ENCODE measurements at regions not wholly inside any gene's neighbourhood (a gene's known extent, or its start where the extent isn't known, plus 50 kb on each side); places are given as distances from the start of the nearest gene placed in this dataset.

GRCh38 chr7:108634036-108634435 lies 64.4 kb downstream of the DNAJB9 start:
- BruUV-seq (replicated peaks), result no TSS peak
- Histone ChIP-seq H3K9ac (ENCODE audit: low read length) (no peak overlapping the region), H3K27ac (ENCODE audit: low read length) (no peak overlapping the region), H2AFZ (ENCODE audit: low read length) (no peak overlapping the region), H3K4me1 (ENCODE audit: insufficient read depth, low read length) (no peaks in the 10 kb centered on the region), H3K27me3 (ENCODE audit: low read length) (0 out of 2 replicates have a peak, but pooled peaks cover 4% of the 10 kb centered on the region), H3K9me2 (replicated peaks; ENCODE audit: low read length) (no peaks in the 10 kb centered on the region), H3K4me3 (ENCODE audit: low read length) (no peak overlapping the region), H3K36me3 (ENCODE audit: low read depth, low read length) (no peaks in the 10 kb centered on the region), H3F3A (ENCODE audit: low read length, unreplicated experiment) (no peaks in the 10 kb centered on the region), H4K20me1 (ENCODE audit: low read length) (no peaks in the 10 kb centered on the region), H3K4me2 (ENCODE audit: low read length) (no peak overlapping the region), H3K79me2 (ENCODE audit: low read length) (no peaks in the 10 kb centered on the region), H3K9me3 (ENCODE audit: low read length) (no peaks in the 10 kb centered on the region)
- intact Hi-C loops (cut with micrococcal nuclease), result no loop called here
- no peak for ATAC-seq
- ChIA-PET CTCF (interaction anchor here (0.6 kb wide), 1 partner anchor 1809 kb away, joined by 4 read pairs; no protein-coding TSS in a partner anchor), POLR2A (ENCODE audit: unreplicated experiment) (no interaction called here)
- no peak for DNase-seq
- TF ChIP-seq EZH2phosphoT487 (IDR thresholded peaks at IDR 0.05; ENCODE audit: borderline replicate concordance, low read length), result no peak
- no peak for TF ChIP-seq EZH2 (IDR thresholded peaks at IDR 0.05; ENCODE audit: low read length, unreplicated experiment)
- no peak for TF ChIP-seq CTCF (conservative IDR thresholded peaks at IDR 0.05; ENCODE audit: low read depth, low read length)

- no TSS peak for BruUV-seq (replicated peaks)
- Histone ChIP-seq H3K4me1 (ENCODE audit: insufficient read depth, low read length) (no peaks in the 10 kb centered on the region), H4K20me1 (ENCODE audit: low read length) (no peaks in the 10 kb centered on the region), H2AFZ (ENCODE audit: low read length) (no peak overlapping the region), H3K4me2 (ENCODE audit: low read length) (no peak overlapping the region), H3K9ac (ENCODE audit: low read length) (no peak overlapping the region), H3K27ac (ENCODE audit: low read length) (no peak overlapping the region), H3F3A (ENCODE audit: low read length, unreplicated experiment) (no peaks in the 10 kb centered on the region), H3K9me2 (replicated peaks; ENCODE audit: low read length) (no peaks in the 10 kb centered on the region), H3K79me2 (ENCODE audit: low read length) (no peaks in the 10 kb centered on the region), H3K4me3 (ENCODE audit: low read length) (no peak overlapping the region), H3K36me3 (ENCODE audit: low read depth, low read length) (no peaks in the 10 kb centered on the region), H3K9me3 (ENCODE audit: low read length) (no peaks in the 10 kb centered on the region), H3K27me3 (ENCODE audit: low read length) (0 out of 2 replicates have a peak, but pooled peaks cover 4% of the 10 kb centered on the region)
- intact Hi-C loops (cut with micrococcal nuclease), result no loop called here
- no peak for ATAC-seq
- ChIA-PET CTCF (no interaction called here), POLR2A (ENCODE audit: unreplicated experiment) (no interaction called here)
- TF ChIP-seq CTCF (conservative IDR thresholded peaks at IDR 0.05; ENCODE audit: low read depth, low read length) (no peak), EZH2phosphoT487 (IDR thresholded peaks at IDR 0.05; ENCODE audit: borderline replicate concordance, low read length) (no peak), EZH2 (IDR thresholded peaks at IDR 0.05; ENCODE audit: low read length, unreplicated experiment) (no peak)
- DNase-seq, result no peak
These were observed 64.9 kb downstream of the DNAJB9 start for GRCh38 chr7:108634535-108634934.

GRCh38 chr7:108637049-108637621 lies 67.5 kb downstream of the DNAJB9 start:
- DNase-seq (no peak), ATAC-seq (no peak)
- Histone ChIP-seq H3K9ac (ENCODE audit: low read length) (no peak overlapping the region), H3K27me3 (ENCODE audit: low read length) (no peaks in the 10 kb centered on the region), H3K27ac (ENCODE audit: low read length) (no peak overlapping the region), H3K4me3 (ENCODE audit: low read length) (no peak overlapping the region), H3K36me3 (ENCODE audit: low read depth, low read length) (no peaks in the 10 kb centered on the region), H3F3A (ENCODE audit: low read length, unreplicated experiment) (no peaks in the 10 kb centered on the region), H3K9me2 (replicated peaks; ENCODE audit: low read length) (no peaks in the 10 kb centered on the region), H3K4me2 (ENCODE audit: low read length) (no peak overlapping the region), H3K4me1 (ENCODE audit: insufficient read depth, low read length) (no peaks in the 10 kb centered on the region), H4K20me1 (ENCODE audit: low read length) (no peaks in the 10 kb centered on the region), H3K9me3 (ENCODE audit: low read length) (no peaks in the 10 kb centered on the region), H3K79me2 (ENCODE audit: low read length) (no peaks in the 10 kb centered on the region), H2AFZ (ENCODE audit: low read length) (no peak overlapping the region)
- TF ChIP-seq EZH2phosphoT487 (IDR thresholded peaks at IDR 0.05; ENCODE audit: borderline replicate concordance, low read length) (no peak), EZH2 (IDR thresholded peaks at IDR 0.05; ENCODE audit: low read length, unreplicated experiment) (no peak), CTCF (conservative IDR thresholded peaks at IDR 0.05; ENCODE audit: low read depth, low read length) (no peak)
- CTCF ChIA-PET, result no interaction called here
- POLR2A ChIA-PET (ENCODE audit: unreplicated experiment), result no interaction called here
- intact Hi-C loops (cut with micrococcal nuclease), result no loop called here
- no TSS peak for BruUV-seq (replicated peaks)

Measured in PC-3 (cell line).